GM19463 (cell line): ENCODE measurements at regions not wholly inside any gene's neighbourhood (a gene's known extent, or its start where the extent isn't known, plus 50 kb on each side); places are given as distances from the start of the nearest gene placed in this dataset.

Experiments used
- ATAC-seq: cut with Tn5 transposase; IDR thresholded peaks from one replicate; pipeline ENCODE4 v1.9.1; 2021; ENCODE audit warnings: mild to moderate bottlenecking, moderate library complexity; ENCODE audit not compliant: unreplicated experiment

DNA sequence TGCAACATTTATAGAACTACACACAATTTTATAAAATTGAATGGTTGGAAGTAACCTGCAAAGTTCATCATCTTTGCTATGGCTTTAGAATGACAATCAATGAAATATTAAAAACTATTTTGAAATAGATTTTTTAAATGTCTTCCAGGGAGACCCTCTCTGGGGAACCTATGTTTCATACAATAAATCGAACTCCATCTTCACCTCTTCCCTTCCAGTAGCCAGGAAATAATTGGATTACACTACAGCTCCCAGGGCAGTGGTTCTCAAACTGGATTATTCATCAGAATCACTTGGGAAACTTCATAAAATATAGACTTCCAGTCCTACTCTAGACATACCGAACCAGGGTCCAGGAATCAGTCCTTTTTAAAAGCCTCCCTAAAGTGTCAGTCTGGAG, 328.4 kb downstream of the DUSP6 start:
- ATAC-seq: no peak

DNA sequence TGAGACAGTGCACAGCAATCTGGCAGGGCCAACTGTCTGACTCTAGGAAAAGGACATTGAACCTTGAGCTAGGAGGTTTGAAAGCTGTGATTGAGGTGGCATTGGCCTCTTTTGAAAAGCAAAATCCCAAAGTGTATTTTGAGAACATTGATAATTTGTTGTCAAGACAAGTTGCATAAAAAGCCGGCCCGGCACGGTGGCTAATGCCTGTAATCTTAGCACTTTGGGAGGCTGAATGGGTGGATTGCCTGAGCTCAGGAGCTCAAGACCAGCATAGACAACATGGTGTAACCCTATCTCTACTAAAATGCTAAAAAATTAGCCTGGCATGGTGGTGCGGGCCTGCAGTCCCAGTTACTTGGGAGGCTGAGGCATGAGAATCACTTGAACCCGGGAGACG, 331.6 kb downstream of the DUSP6 start:
- no peak for ATAC-seq

DNA sequence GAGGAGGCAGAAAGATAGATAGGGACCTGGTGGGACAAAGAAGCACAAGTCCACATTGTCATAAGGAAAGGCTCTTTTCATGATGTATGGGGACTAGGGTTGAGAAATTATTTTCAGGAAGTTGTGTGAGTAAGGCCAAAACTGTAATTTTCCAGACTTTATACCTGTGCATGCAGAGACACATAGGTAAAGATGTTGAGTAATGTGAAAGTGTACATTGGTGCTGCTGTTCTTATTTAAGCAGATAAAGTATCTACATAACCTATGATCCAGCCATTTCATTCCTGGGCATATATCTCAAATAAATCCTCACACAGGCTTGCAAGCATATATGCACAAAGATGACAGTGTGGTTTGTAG, 332.2 kb downstream of the DUSP6 start:
- ATAC-seq: no peak

DNA sequence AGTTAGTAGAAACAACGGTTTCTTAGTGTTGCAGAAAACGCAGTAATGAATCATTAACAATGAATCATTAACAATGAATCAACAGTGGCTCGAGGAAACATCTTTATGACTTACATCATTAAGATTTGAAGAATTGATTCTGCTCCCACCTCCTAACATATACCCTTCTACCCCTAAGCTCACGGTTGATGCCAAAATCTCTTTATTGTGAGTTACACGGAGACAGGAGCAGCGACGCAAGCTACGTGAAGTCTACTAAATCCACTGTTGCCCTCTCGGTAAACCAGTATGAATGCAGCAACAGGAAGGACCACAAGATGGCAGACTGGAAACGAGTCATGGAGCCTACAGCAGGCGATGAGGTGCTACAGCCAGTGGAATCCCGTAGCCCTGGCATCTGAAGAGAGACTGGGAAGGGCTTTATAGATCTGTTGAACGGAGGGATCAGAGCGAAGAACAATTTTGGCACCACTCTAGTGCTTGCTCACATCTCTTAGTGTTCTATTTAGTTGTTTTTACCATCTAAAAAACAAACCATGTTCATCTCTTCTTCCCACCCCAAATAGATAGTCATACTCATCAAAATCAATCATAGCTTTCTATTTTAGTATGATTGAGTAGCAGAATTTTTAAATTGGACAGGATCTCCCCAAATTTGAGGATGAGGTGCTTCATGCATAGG, 332.7 kb downstream of the DUSP6 start:
- ATAC-seq: peak; percentile 100

DNA sequence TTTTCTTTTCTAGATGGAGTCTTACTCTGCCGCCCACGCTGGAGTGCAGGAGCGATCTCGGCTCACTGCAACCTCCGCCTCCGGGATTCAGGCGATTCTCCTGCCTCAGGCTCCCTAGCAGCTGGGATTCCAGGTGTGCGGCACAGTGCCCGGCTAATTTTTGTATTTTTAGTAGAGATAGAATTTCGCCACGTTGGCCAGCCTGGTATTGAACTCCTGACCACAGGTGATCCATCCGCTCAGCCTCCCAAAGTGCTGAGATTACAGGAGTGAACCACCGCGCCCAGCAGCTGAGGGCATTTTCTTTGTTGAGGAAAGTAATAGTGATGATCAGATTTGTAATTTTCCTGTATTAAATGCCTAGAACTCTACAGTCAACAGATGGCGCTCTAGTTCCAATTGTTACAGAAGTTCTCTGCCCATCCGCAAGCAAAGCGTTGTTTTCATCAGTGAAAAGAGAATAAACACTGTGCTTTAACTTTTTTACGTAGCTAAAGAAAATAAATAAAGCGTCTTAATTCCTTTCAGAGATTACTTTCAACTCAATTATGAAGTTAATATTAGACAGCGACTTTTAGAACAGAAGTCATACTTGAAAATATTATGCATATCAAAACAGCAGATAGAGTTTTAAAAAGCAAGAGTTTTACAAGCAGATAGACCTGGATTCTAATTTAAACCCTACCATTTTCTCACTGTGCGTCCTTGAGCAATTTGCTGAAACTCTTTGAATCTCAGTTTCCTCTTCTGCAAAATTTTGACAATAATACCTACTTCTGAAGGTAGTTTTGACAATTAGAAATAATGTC, 335.1 kb downstream of the DUSP6 start:
- ATAC-seq: no peak

DNA sequence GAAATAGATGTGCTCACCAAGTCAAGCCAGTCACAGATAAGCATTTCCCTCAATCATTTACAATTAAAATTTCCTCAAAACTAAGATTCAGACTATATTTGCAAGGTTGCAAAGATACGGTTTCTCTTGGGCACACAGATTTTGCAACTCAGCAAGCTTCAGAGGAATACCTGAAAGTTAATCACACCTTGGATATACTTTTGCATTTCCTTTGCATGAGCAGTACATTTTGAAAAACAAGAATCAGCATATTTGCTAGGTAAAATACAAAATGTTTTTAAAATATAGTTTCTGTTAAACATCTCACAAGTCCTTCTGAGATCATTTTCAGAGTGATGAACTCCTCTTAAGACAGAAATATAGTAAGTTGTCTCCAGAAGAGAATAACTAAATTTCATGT, 336.9 kb downstream of the DUSP6 start:
- ATAC-seq: no peak

DNA sequence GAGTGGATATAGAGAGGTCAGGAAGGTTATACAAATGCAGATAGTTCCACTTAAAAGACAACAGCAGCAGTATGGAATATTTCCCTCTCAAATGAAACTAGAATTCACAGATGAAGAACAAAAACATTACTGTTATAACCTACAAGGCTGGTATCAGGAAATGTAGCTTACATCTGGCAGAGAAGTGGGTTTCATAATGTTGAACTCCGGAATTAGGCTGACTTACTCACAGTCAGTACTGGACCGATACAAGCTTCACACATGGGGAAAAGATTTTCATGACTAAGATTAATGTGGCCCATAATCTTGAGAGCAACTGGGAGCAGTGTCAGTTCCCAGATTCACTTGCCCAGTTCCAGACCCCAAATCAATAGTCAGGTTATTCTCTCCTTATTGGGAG, 353.9 kb downstream of the DUSP6 start:
- ATAC-seq: no peak

DNA sequence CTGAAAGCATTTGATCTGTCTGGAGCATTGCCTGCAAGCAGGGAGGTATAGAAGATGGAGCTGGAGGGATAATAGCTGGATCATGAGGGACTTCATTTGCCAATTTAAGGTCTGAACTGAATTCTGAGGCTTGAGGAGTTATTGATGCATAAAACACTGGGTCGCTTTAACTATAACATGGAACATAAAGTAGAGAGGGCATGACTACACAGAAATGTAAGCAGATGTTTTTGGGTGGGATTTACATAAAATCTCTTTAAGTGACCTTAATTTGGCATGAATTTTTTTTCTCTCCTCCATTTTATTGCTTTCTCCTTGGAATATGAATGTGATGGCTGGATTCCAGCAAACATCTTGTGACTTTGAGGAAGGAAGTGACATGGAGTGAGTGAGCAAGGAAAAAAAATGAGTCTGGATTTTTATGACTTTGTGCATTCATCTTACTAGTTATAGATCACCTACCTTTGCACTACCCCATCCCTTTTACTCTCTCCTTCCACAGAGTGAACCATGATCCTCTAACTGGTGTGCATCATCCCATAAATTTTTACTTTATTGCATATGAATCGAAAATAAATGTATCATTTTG, 356.0 kb downstream of the DUSP6 start:
- no peak for ATAC-seq

DNA sequence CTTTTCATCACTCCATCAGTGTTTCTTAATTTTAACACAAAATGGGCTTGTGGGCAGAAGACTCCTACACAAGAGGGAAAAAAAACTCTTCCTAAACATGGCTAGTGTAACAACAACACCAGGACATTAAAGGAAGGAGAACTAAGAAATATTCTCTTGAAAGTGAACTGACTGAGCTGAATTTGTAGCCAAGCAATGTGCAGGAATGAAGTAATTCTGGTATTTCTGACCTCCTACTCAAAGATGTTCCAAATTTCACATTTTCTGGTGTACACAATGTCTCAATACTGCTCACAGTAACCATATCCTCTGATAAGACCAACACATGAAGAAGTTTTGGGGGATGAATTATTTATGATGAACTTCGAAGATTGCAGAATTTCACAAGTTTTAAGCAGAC, 357.3 kb downstream of the DUSP6 start:
- ATAC-seq: no peak

DNA sequence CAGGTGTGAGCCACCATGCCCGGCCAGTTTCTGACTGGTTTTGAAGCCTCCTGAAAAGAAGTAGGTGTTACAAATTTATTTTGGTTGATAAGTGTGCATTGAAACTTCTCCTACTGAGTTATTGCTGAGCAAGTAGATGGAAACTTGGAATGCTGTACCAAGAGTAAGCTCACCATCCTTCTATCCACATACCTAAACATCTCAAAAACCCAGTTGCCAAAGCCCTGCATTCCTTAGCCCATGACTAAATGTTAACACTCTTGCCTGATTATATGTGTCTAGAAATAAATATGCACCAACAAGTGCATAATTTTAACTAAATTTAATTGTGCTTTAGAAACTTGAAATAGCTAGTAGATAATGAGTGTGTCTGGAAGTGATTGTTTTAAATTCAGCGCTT, 357.8 kb downstream of the DUSP6 start:
- no peak for ATAC-seq

DNA sequence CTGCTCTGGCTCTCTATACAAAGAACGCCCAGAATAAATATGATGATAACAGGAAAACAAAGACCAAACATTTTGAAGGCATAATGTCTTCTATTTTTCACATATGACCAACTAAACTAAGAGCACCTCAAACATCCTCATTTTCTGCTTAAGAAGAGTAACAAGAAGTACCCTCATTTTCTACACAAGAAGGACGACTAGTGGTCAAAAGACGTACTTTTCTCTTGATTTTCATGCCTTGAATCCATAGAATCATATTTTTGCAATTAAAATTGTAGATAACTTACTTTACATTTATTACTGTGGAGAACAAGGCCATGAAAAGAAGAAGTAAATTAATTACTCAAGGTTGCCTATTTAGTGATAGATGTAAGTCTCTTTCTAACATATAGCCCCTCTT, 358.6 kb downstream of the DUSP6 start:
- no peak for ATAC-seq

DNA sequence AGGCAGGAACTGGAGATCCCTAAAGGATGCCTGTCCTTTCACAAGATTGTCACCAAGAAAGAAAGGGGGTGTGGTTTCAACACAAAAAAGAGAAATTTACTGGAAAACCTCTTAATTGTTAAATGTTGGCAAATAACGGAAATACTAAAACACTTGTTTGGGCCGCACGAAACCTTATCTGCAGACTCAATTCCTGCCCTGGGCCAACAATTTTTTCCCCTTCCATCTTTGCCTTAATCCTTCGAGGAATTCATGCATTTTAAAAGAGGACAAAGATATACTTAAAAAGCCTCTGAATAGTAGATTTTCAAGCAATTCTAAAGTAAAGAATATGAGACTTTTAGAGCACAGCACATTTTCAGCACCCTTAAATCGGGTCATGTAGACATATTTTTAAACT, 366.2 kb downstream of the DUSP6 start:
- ATAC-seq: no peak

DNA sequence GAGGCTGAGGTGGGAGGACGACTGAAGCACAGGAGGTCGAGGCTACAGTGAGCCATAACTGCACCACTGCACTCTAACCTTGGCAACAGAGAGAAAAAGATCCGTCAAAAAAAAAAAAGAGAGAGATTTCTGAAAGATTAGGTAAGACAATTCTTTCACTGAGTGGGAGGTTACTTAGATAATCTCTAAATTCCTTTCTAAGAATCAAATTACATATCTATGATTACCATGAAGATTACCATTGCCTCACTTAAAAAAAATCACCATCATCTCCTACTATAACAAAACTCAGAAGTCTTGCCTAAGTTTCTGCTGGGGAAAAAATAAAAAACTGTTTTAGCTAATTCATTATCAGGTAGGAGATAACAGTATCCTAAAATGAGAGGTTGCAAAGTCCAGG, 366.7 kb downstream of the DUSP6 start:
- no peak for ATAC-seq

DNA sequence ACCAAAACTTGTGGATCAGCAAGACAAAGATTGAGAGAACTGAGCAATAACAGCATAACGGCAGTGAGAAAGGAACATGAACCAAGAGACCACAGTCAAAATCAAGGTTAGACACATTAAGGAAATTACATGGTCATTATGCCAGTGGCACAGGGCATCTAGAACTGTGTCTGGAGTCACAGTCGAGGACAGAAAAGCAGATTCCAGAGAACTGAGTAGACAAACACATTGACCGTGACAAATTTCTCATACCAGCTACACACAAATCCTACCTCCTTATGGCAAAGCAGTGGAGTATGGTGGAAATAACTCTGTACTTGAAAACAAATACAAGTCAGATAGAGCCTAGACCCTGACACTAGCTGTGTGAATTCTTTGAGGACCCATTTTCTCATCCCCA, 367.3 kb downstream of the DUSP6 start:
- no peak for ATAC-seq

DNA sequence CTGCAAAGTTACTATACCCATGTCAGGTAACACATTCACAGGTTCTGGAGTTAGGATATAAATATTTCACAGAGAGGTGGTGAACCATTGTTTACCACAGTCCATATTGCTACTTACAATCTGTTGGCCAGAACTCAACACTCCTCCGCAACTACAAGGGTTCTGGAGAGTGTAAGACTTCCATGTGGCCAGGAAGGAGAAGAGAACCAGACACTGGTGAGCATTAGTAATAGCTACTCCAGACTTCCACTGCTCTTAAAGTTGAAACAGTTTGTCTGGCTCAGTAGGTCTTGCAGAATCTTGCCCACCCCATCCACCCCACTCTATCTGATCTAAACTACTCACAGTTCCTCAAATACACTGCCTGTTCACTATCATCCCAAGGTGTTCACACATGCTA, 369.6 kb downstream of the DUSP6 start:
- ATAC-seq: no peak

DNA sequence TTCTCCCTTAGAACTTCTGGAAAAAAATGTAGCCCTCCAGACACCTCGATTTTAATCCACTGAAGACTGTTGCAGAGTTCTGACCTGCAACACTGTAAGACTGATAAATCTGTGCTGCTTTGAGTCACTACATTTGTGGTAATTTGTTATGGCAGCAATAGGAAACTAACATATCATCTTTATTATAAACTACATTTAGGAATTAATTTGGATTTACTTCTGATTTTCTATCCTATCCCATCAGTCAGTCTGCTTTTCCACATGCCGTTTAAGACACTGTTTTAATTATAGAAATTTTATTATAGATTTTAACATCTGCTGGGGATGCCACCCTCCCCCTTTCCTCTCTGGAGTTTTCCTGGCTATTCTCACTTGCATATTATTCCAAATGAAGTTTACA, 375.2 kb downstream of the DUSP6 start:
- ATAC-seq: no peak

DNA sequence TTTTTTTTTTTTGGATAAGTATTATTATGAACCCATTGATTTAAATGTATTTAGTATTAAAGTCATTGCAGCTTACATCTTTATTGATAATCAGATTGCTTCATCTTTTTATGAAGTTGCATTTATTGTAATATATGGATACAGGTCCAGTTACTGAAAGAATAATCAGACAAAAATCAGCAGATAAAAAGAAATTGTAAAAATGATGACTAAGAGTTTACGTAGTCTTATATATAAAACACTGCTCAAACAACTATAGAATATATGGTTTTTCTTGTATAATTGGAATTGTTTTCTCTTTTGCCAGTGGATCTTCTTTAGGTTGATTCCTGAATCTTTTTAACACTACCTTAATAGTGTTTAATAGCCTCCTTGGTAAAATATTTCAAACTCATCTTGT, 378.3 kb downstream of the DUSP6 start:
- no peak for ATAC-seq

DNA sequence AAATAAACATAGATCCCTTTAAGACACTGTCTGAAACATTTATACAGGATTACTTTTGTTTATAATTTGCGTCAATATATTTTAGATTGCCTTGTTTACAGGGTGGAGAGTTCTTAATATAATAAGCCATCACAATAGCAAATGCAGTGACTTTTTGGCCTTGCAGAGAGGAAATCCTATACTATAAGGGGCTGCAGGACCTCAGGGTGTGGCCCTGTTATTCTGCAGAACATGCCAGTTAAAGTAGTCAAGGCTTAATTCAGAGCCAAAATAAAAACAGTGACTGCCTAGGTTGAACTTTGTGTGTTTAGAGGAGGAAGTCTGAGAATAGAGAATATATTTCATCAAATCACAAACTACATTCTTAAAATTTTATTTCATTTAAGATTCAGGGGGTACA, 381.6 kb downstream of the DUSP6 start:
- no peak for ATAC-seq

DNA sequence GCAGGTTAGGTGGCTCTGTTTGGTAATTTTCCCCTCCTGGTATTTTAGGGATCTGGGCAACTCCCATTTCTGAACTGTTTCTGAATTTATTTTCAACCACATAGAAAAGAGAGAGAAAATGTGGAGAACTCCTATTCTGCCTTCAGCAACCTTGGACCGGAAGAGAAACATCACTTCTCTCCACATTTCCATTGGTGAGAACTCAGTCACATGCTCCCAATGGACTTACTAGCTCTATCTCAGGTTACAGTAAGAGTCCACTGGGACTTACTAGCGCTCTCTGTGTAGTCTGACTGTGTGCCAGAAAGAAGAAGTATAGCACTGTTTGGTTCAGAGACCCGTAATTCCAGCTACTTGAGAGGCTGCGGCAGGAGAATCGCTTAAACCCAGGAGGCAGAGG, 383.2 kb downstream of the DUSP6 start:
- ATAC-seq: no peak

DNA sequence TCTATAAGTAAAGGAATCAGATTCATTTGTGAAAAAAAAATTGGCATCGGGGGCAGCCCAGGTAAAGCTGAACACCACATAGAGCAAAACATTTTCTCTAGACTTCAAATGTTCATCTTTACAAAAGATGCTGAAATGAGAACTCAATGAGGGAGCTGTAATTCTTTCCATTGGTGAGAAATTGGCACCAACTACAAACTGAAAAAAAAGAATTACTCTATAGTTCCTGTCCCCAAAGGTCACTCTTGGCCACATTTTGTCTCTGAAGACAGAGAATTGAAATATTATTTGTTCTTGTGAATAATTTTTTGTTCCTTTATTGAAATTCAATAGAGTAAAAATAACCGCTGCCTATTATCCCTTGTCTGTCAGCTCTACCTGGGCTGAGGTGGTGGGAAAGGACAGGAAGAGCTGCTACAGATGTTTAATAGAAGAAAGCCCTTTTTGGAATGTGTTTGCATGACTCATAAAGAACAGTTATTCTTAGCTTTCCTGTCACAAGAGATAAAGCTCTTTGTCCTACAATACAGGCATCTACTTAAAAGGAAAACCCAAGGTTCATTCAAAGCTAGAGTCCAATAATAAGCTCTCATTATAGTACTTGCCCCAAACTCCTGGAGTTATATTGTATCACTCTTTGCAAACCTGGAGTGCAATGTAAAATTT, 380.1 kb upstream of the KITLG start:
- ATAC-seq: no peak

DNA sequence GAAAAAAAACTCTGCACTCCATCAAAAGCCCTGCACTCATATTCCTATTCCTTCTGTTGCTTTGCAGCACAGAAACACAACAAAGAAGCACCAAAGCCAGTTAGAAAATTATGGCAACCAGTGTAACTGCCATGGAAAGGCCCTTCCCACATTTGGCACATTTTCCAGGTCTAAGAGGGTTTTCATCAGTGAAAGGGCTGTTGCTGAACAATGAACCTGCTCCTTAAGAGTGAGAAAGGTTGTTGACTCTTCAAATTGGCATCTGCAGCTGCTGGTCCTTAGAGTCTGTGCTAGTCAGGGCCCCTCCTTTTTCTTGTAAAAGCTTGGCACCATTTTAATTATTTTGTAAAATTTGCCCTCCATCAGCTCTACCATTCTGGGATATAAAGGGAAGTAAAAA, 378.7 kb upstream of the KITLG start:
- no peak for ATAC-seq

DNA sequence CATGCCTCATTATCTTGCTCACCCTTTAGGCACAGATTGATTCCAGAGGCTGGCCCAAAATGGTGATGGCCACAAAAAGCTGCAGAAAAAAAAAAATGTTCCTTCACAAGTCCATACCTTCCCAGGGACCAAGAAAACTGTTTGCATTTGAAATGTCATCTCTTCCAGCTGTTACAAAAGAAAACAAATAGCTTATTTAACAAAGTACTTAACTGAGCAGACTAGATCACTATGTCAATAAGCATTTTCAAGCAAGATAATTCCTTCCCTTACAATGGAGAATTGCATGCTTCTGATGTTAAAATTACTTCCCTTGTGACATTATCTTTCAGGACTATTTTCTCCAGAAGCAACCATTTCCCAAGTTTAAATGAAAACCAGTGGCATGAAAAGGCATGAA, 377.9 kb upstream of the KITLG start:
- no peak for ATAC-seq
